H1 (cell line): ENCODE measurements at regions not wholly inside any gene's neighbourhood (a gene's known extent, or its start where the extent isn't known, plus 50 kb on each side); places are given as distances from the start of the nearest gene placed in this dataset.

ENCODE experiments used
- CTCF ChIA-PET: fragments of 300-600 bp; sonication (Branson Sonifier 250); formaldehyde crosslinking; loops from one replicate; lab custom pipeline; 2021; ENCODE audit not compliant: partially characterized antibody; lab: Charles Lee
- POLR2A ChIA-PET: fragments of 300-600 bp; sonication (Branson Sonifier 250); formaldehyde crosslinking; loops from one replicate; lab custom pipeline; 2021; ENCODE audit warnings: inconsistent platforms; ENCODE audit not compliant: partially characterized antibody; lab: Charles Lee
- DNase-seq, 2 experiments: peaks; one replicate each; pipeline versions ENCODE4 v3.0.0 to v3.0.0-alpha.2; 2010 to 2022; ENCODE audit warnings: low spot score in 2 of 2, low read depth in 1 of 2, mixed read lengths in 1 of 2
- FAIRE-seq: peaks from 2 replicates; lab custom pipeline; 2011; peaks lifted over from hg19 to GRCh38; lab: Jason Lieb, UNC
- H2AFZ ChIP-seq: 2 replicates; pipeline ENCODE4 v1.8.1; 2012; ENCODE audit warnings: low read length, inconsistent platforms
- H2AK5ac ChIP-seq: 2 replicates; pipeline ENCODE4 v1.6.1; 2013; ENCODE audit warnings: low read depth, low read length
- H2BK120ac ChIP-seq: replicated peaks from 2 replicates; pipeline ENCODE3; 2013; ENCODE audit warnings: low read depth, low read length, inconsistent platforms
- H2BK12ac ChIP-seq: 2 replicates; pipeline ENCODE4 v1.6.1; 2013; ENCODE audit warnings: low read depth, low read length
- H2BK15ac ChIP-seq: 2 replicates; pipeline ENCODE4 v1.6.1; 2013; ENCODE audit warnings: low read length
- H2BK20ac ChIP-seq: 2 replicates; pipeline ENCODE4 v1.6.1; 2013; ENCODE audit warnings: low read length
- H2BK5ac ChIP-seq: 2 replicates; pipeline ENCODE4 v1.6.1; 2013; ENCODE audit warnings: low read depth, low read length
- H3K14ac ChIP-seq: 2 replicates; pipeline ENCODE4 v1.6.1; 2013; ENCODE audit warnings: inconsistent platforms; ENCODE audit not compliant: insufficient read length
- H3K18ac ChIP-seq: 2 replicates; pipeline ENCODE4 v1.6.1; 2013; ENCODE audit warnings: low read length; ENCODE audit errors: extremely low read depth
- H3K23ac ChIP-seq: 2 replicates; pipeline ENCODE4 v1.6.1; 2013; ENCODE audit warnings: inconsistent platforms; ENCODE audit not compliant: insufficient read length
- H3K23me2 ChIP-seq: 2 replicates; pipeline ENCODE4 v1.6.1; 2013; ENCODE audit warnings: low read depth, low read length
- H3K27ac ChIP-seq: 2 replicates; pipeline ENCODE4 v1.6.1; 2011; ENCODE audit warnings: low read depth, low read length, inconsistent platforms
- H3K27me3 ChIP-seq, 4 experiments: replicated peaks in 1 of 4; 1 replicate in 1 of 4; 2 replicates in 3 of 4; pipeline versions ENCODE4 v1.6.1 to v1.8.1; 2011 to 2013; ENCODE audit warnings: low read length in 3 of 4, mild to moderate bottlenecking in 3 of 4, inconsistent platforms in 2 of 4, mixed read lengths in 2 of 4, moderate library complexity in 1 of 4; ENCODE audit not compliant: control insufficient read depth in 3 of 4, insufficient read depth in 3 of 4; ENCODE audit errors: extremely low read depth in 1 of 4
- H3K36me3 ChIP-seq, 4 experiments: 2 replicates each; pipeline versions ENCODE4 v1.6.1 to v1.8.1; 2011 to 2013; ENCODE audit warnings: mild to moderate bottlenecking in 4 of 4, low read length in 3 of 4, moderate library complexity in 2 of 4, control low read depth in 1 of 4, inconsistent platforms in 1 of 4; ENCODE audit not compliant: insufficient read depth in 4 of 4, control insufficient read depth in 2 of 4
- H3K4ac ChIP-seq: replicated peaks from 2 replicates; pipeline ENCODE3; 2013; ENCODE audit warnings: low read length, low read depth, mixed read lengths, inconsistent platforms; ENCODE audit not compliant: insufficient read length
- H3K4me1 ChIP-seq, 4 experiments: replicated peaks in 1 of 4; 1 replicate in 1 of 4; 2 replicates in 3 of 4; pipeline versions ENCODE4 v1.6.1 to v1.8.1; 2011 to 2013; ENCODE audit warnings: low read length in 3 of 4, inconsistent platforms in 2 of 4, mixed read lengths in 1 of 4; ENCODE audit not compliant: insufficient read depth in 4 of 4, control insufficient read depth in 3 of 4
- H3K4me2 ChIP-seq, 2 experiments: 2 replicates each; pipeline versions ENCODE4 v1.6.1 to v1.8.1; 2011 to 2013; ENCODE audit warnings: low read depth in 2 of 2, low read length in 2 of 2, control low read depth in 1 of 2, inconsistent platforms in 1 of 2, mild to moderate bottlenecking in 1 of 2; ENCODE audit not compliant: insufficient read depth in 1 of 2
- H3K4me3 ChIP-seq, 4 experiments: fragments of 200-600, 300-600 bp in 1 of 4; sonication (generic), shearing (Covaris generic), sonication (Bioruptor Twin) in 1 of 4; 2 replicates each; pipeline versions ENCODE4 v1.5.1 to v1.8.1; 2011 to 2016; ENCODE audit warnings: low read length in 4 of 4, low read depth in 3 of 4, control low read depth in 2 of 4, inconsistent platforms in 2 of 4, mild to moderate bottlenecking in 2 of 4, mixed read lengths in 1 of 4, moderate library complexity in 1 of 4; ENCODE audit not compliant: insufficient read depth in 2 of 4; ENCODE audit errors: extremely low read depth in 1 of 4
- H3K56ac ChIP-seq: replicated peaks from 2 replicates; pipeline ENCODE3; 2013; ENCODE audit warnings: low read depth, mild to moderate bottlenecking, mixed read lengths, low read length, inconsistent platforms; ENCODE audit not compliant: insufficient read length
- H3K79me1 ChIP-seq: 2 replicates; pipeline ENCODE4 v1.6.1; 2013; ENCODE audit warnings: low read depth, low read length, control low read depth
- H3K79me2 ChIP-seq, 2 experiments: 2 replicates each; pipeline versions ENCODE4 v1.6.1 to v1.8.1; 2012 to 2013; ENCODE audit warnings: low read length in 2 of 2, mild to moderate bottlenecking in 2 of 2, inconsistent platforms in 1 of 2; ENCODE audit not compliant: insufficient read depth in 2 of 2, control insufficient read depth in 1 of 2
- H3K9ac ChIP-seq, 4 experiments: replicated peaks in 1 of 4; 1 replicate in 1 of 4; 2 replicates in 3 of 4; pipeline versions ENCODE4 v1.6.1 to v1.8.1; 2011 to 2013; ENCODE audit warnings: low read depth in 3 of 4, low read length in 3 of 4, control low read depth in 2 of 4, mild to moderate bottlenecking in 2 of 4, moderate library complexity in 2 of 4, inconsistent platforms in 1 of 4; ENCODE audit errors: extremely low read depth in 1 of 4
- H3K9me3 ChIP-seq, 2 experiments: 2 replicates each; pipeline versions ENCODE4 v1.6.1 to v1.8.1; 2012 to 2013; ENCODE audit warnings: mild to moderate bottlenecking in 2 of 2, moderate library complexity in 2 of 2, control low read depth in 1 of 2, inconsistent platforms in 1 of 2, low read depth in 1 of 2, low read length in 1 of 2, mixed read lengths in 1 of 2; ENCODE audit not compliant: insufficient read depth in 2 of 2
- H4K20me1 ChIP-seq, 2 experiments: replicated peaks in 1 of 2; 2 replicates each; pipeline versions ENCODE3 to v1.8.1; 2011 to 2013; ENCODE audit warnings: inconsistent platforms in 2 of 2, low read length in 2 of 2, mild to moderate bottlenecking in 1 of 2; ENCODE audit not compliant: insufficient read depth in 2 of 2, control insufficient read depth in 1 of 2
- H4K5ac ChIP-seq: 2 replicates; pipeline ENCODE4 v1.6.1; 2013; ENCODE audit warnings: low read length, low read depth, mixed read lengths, inconsistent platforms; ENCODE audit not compliant: insufficient read length
- H4K8ac ChIP-seq: 2 replicates; pipeline ENCODE4 v1.8.0; 2013; ENCODE audit warnings: mild to moderate bottlenecking, moderate library complexity, low read length, inconsistent platforms; ENCODE audit not compliant: insufficient read depth; ENCODE audit errors: extremely low read depth
- H4K91ac ChIP-seq: replicated peaks from 2 replicates; pipeline ENCODE3; 2013; ENCODE audit warnings: low read length, mixed read lengths, inconsistent platforms; ENCODE audit not compliant: insufficient read length
- BRCA1 ChIP-seq: IDR thresholded peaks from 2 replicates; pipeline ENCODE4 v1.6.1; 2012; ENCODE audit warnings: low read depth, low read length, improper control_type of control experiment
- GABPA ChIP-seq: IDR thresholded peaks from 2 replicates; pipeline ENCODE4 v1.6.1; 2011; ENCODE audit warnings: mild to moderate bottlenecking, low read length, moderate library complexity, borderline replicate concordance; ENCODE audit not compliant: insufficient read depth
- KDM5A ChIP-seq: fragments of 200-600 bp; IDR thresholded peaks from 2 replicates; pipeline ENCODE4 v1.7.1; 2012; ENCODE audit warnings: mild to moderate bottlenecking, low read length, inconsistent platforms, mixed read lengths
- RBBP5 ChIP-seq: IDR thresholded peaks from 2 replicates; pipeline ENCODE4 v1.7.1; 2012; ENCODE audit warnings: low read depth, mild to moderate bottlenecking, inconsistent platforms, low read length, moderate library complexity, borderline replicate concordance
- RFX5 ChIP-seq: IDR thresholded peaks from 2 replicates; pipeline ENCODE4 v1.6.1; 2011; ENCODE audit warnings: low read depth, low read length, improper control_type of control experiment, borderline replicate concordance
- RNF2 ChIP-seq: fragments of 200-900, 300-1000 bp; sonication (generic); IDR thresholded peaks from 2 replicates; pipeline ENCODE4 v1.7.1; 2016; ENCODE audit warnings: borderline replicate concordance, low read depth, mild to moderate bottlenecking, antibody characterized with exemption, low read length; ENCODE audit not compliant: poor library complexity, severe bottlenecking; ENCODE audit errors: missing control alignments
- WGBS, 2 experiments: shearing (Covaris generic) in 1 of 2; methylation state at CpG; one replicate each; pipeline versions ENCODE4 v1.1.6 to v1.1.7; 2013 to 2015; ENCODE audit warnings: low lambda C conversion rate in 2 of 2, mixed read lengths in 2 of 2, inconsistent platforms in 1 of 2, low coverage in 1 of 2, missing lambda C conversion rate in 1 of 2; ENCODE audit not compliant: insufficient replicate concordance in 2 of 2, insufficient coverage in 1 of 2, insufficient read length in 1 of 2; ENCODE audit errors: extremely low coverage in 1 of 2, missing lambda C conversion rate in 1 of 2; 5-methylcytosine and 5-hydroxymethylcytosine counted together

GRCh38 chr2:162967147-162967546 is 128.6 kb upstream of the KCNH7 start:
- CTCF ChIA-PET = interaction anchor here (1.2 kb wide), 1 partner anchor 41 kb away, joined by 3 read pairs; no protein-coding TSS in a partner anchor
- no peak overlapping the region for H2AFZ ChIP-seq

More at GRCh38 chr2:162967147-162967546, 128.6 kb upstream of the KCNH7 start:
- Histone ChIP-seq H2BK120ac (no peak overlapping the region), H3K4me1 (no peaks in the 10 kb centered on the region), H3K9ac (no peak overlapping the region), H2BK15ac (no peak overlapping the region), H3K18ac (no peak overlapping the region), H2BK12ac (no peak overlapping the region), H2BK5ac (no peak overlapping the region), H3K23me2 (no peaks in the 10 kb centered on the region; the same call in 1 of the 2 replicates), H4K20me1 (no peaks in the 10 kb centered on the region), H3K56ac (no peak overlapping the region), H3K4me3 (no peak overlapping the region), H3K23ac (no peak overlapping the region), H4K8ac (no peak overlapping the region), H3K14ac (no peak overlapping the region), H4K91ac (no peak overlapping the region), H4K5ac (no peak overlapping the region), H3K36me3 (no peaks in the 10 kb centered on the region)
- 91% methylated on average over 3 of the region's 3 CpGs; no CpG with 5 or more reads in 1 of the 2 experiments for WGBS, 2 experiments
- no peak for FAIRE-seq
- no peak for TF ChIP-seq GABPA
- TF ChIP-seq RBBP5 = no peak
- TF ChIP-seq KDM5A = no peak
- TF ChIP-seq BRCA1 = no peak
- TF ChIP-seq RNF2 = no peak
- no peak for TF ChIP-seq RFX5
- TF ChIP-seq, all 59 proteins: peak for 0
- Histone ChIP-seq H3K9me3 (no peaks in the 10 kb centered on the region), H3K27me3 (no peaks in the 10 kb centered on the region), H3K4ac (no peak overlapping the region), H3K79me2 (no peaks in the 10 kb centered on the region), H2AK5ac (no peak overlapping the region), H3K4me2 (no peak overlapping the region), H3K79me1 (no peaks in the 10 kb centered on the region), H2BK20ac (no peak overlapping the region), H3K27ac (no peak overlapping the region)
- no peak for DNase-seq
- POLR2A ChIA-PET = no interaction called here
